ENCODE measurements at regions not wholly inside any gene's neighbourhood (a gene's known extent, or its start where the extent isn't known, plus 50 kb on each side); places are given as distances from the start of the nearest gene placed in this dataset.

DNA sequence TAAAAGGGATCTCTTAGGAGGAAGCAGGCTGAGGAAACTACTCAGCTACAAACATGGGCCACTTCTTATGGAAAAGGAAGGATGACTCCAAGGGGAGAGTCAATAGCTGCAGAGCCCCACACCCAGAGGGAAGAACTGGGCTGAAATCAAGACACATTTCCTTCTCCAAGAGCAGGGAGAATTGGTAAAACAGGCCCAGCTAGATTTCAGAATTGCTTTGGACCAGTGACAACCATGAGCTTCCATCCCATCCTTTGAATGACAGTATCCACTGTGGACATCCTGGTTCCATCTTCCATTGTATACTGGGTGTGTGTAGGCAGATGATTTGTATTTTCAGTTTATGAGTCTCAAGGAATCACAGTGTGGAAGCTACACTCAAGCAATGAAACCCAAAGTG lies 267.5 kb downstream of the IRF8 start:
- no peak for DNase-seq

DNA sequence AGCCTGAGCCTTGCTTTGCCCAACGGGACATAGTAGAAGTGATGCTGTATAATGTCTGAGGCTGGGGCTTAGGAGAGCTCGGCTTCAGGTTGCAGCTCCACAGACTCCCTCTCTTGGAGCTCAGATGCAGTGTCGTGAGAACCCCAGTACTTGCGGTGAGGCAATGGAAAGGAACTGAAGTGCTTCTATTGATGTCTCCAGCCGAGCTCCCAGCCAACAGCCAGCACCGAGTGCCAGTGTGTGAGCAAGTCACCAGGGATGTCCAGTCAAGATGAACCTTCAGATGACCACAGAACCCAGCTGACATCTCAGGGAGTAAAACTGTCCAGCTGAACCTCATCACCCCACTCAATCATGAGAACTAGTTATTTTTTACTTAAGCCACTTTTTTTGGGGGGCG lies 268.1 kb downstream of the IRF8 start:
- no peak for DNase-seq

- DNase-seq = no peak
Observed at GRCh38 chr16:86170720-86171119, 271.8 kb downstream of the IRF8 start.

GRCh38 chr16:86171329-86171728 lies 272.4 kb downstream of the IRF8 start:
- no peak for DNase-seq

- no peak for DNase-seq
Observed at GRCh38 chr16:86175816-86176215, 276.9 kb downstream of the IRF8 start.

DNA sequence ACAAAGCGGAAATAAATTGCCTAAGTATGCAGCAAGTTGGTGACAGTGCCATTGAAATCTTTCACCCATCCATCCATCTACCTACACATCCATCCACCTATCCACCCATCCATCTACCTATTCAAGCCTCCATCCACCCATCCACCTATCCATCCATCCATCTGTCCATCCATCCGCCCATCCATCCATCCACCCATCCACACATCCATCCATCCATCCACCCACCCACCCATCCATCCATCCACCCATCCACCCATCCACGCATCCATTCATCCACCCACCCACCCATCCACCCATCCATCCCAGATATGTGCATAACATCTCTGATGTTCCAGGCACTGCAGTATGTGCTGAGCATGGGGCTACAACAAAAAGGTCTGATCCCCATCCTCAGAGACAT lies 277.5 kb downstream of the IRF8 start:
- no peak for DNase-seq

- no peak for DNase-seq
Observed at GRCh38 chr16:86180244-86180643, 281.3 kb downstream of the IRF8 start.

DNA sequence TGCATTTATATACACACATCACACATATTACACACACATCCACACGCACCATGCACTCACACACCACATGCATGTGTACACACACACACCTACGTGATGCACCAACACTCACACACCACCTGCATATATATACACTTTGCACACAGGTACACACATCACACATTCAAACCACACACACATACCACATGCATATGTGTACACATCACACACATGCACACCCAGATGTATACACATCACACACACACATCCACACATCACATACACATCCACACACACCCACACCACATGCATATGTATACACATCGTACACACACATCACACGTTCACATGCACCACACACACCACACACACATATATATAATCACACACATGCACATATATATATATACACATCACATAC lies 281.8 kb downstream of the IRF8 start:
- DNase-seq = no peak

DNA sequence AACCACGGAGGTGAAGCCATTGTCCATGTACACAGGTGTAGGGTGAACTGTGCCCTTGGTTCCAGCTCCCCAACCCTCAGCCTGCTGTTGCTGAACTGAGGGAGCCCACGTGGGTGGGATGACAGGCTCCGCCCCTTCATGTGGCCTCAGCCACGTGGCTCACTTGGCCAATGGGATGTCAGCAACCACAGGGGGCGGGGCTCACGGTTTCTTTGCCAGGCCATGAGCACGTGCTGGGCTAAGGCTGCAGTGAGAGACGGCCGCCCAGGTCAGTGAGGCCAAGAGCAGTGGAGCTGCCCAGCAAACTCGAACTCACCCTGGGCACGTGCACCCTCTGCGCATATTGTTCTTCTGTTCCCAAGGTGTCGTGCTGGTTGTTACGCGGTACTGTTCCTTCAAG lies 282.6 kb downstream of the IRF8 start:
- no peak for DNase-seq

GRCh38 chr16:86184185-86184584 lies 285.2 kb downstream of the IRF8 start:
- no peak for DNase-seq

DNA sequence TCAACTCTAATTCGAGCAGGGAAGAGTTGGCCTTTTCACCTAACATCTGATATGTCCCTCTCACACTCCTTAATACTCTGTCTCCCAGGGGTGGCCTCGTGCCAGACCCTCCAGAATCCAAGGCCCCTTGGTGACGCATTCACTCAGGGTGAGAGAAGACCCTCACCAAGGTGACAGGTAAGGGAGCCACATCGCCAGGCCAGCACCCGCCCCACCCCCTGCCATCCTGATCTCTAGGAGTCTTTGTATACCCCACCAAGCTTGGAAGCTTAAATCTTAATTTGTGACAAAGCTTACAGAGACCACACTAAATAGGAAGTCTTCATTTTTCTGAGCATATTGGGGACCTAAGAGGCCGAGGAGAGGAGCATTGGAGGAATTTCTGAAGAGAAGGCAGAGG lies 286.1 kb downstream of the IRF8 start:
- no peak for DNase-seq

DNA sequence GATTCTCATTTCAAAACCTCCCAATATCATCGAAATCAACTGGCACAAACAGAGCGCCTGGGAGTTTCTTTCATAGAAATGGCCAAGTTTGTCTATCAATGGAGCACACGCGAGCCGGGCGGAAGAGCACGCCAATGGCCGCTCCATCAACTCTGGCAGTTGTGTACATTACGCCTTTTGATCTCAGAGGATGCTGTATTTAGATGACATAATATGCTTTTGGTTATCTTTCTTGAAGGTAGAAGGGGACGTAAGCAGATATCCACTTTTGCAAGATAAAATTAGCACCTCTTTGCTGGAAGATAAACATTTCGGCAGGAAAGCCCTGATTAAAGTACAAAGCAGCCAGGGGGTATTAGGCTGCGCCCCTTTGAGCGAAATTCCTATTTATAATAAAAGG lies 287.4 kb downstream of the IRF8 start:
- no peak for DNase-seq

DNA sequence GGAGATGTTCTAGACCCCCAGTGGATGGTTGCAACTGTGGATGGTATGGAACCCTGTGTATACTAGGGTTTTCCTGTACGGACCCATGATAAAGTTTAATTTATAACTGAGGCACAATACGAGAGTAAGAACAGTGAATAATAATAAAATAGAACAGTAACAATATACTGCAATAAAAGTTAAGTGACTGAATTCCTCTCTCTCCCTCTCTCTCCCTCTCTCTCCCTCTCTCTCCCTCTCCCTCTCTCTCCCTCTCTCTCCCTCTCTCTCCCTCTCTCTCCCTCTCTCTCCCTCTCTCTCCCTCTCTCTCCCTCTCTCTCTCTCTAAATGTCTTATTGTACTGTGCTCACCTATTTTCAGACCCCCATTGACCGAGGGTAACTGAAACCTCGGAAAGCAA lies 291.0 kb downstream of the IRF8 start:
- no peak for DNase-seq

- no peak for DNase-seq
Observed at GRCh38 chr16:86191663-86192062, 292.7 kb downstream of the IRF8 start.

DNA sequence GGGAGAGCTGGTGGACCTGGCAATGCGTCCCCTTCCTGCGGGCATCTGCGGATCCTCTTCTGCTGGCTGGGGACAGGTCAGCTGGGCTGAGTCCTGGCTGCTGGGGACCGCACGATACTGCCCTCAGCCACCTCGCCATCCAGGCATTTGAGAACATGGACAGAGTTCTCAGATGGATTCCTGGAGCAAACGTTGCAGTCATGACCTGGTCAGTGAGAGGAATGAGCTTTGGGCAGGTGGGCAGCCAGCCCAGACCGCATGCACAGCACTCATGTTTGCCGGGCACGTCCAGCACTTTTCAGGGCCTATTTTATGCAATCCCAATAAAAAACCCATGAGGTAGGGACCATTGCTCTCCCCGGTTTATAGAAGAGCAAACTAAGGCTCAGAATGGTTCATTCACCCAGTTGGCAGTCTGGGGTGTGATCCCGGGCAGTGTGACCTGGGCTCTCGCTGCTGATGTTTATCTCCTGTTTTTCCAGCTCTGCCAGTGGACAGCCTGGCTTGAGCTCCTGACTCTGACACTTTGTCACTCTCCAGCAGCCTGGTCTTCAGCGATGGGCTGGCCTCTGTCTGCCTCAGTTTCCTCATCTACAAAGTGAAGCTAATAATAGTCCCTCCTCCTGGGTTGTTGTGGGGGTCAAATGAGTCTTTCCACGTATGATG lies 294.7 kb downstream of the IRF8 start:
- no peak for DNase-seq

DNA sequence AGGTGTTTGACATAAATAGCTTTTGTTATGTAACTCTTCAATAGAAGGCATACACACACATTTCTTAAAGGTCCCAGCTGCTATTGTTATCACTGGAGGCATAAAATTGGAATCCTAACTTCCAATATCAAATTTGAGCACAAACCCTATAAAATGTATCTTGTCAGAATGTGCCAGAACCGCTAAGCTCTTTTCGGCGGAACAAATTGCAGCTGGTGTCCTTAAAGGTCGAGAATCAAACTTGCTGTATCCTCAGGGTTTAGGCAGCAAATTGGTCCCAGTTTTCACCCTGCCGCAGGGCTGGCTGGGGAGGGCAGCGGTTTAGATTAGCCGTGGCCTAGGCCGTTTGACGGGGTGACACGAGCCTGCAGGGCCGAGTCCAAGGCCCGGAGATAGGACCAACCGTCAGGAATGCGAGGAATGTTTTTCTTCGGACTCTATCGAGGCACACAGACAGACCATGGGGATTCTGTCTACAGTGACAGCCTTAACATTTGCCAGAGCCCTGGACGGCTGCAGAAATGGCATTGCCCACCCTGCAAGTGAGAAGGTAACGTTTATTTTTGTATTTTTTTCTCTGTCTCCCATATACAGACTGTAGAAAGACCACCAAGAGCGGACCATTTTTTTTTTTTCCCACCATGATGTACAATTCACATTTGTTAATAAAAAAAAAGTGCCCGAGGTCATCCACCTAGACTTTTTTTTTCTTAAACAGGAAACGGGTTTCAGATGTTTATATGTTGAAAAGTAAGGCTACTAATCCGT lies 297.1 kb downstream of the IRF8 start:
- no peak for DNase-seq

DNA sequence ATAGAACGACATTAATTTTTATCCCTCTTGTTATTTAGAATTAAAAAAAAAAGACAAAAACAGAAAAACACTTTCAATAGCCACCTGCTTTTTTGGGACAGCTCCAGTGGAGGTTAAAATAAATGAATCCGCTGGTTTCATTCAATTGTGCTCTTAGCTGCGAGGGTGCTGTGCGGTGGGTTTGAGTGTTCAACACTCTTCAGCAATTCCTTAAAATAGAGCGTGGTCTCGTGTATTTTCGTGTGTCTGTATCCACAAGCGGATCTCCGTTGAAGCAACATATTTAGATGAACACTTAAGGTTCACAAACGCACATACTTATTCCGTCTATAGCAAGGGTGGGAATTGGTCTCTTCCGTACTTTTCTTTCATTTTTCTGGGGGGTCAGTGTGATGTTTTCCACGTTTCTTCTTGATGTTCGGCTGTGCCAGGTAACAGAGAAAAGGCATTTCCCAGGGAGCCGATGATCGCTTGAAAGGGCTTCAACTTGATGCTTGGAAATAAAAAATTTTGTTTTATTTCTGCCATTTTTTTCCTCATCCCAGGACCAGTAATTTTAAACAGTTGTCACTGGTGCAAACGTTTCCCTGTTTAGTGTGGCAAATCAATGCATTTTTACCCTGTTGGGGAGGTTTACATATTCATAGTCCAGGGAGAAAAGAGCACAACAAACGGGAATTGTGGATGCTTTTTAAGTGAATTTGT lies 297.9 kb downstream of the IRF8 start:
- no peak for DNase-seq

DNA sequence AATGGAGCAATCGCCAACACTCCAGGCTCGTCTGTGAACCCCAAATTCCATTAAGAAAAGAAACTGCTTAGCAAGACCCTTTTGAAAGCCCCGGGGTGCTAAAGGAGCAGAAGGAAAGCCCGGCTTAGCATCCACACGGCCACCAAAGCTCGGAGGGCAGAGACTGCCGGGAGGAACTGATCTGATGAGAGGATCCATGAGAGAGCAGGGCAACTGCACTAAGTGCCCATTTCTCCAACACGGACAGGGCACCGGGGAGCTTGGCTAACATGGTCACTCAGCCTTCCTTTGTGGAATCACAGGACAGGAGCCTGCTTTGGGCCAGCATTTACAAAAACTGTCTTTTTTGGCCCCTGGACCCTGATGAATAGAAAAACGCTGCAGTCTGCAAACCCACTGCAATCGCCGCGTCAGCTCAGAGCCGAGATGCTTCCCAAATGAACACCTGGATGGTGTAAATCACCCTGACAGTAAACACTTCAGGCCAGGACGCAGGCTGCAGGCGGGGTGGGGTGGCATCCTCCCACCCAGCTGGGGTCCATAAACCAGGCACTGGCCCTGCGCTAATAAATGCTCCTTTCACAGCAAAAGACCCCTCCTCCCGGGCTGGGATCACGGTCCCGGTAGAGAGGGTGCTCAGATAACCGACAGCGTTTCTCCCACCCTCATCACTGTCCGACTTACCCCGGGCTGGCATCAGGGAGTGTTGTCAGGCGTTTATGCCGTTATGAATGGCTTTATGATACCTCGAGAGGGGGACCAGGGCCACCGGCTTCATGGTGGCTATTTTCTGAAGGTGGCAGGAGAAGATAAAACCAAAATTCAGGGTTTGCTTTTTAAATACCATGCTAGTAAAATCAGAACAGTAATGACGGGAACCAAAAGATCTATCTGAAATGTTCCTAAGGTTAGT lies 299.5 kb downstream of the IRF8 start:
- no peak for DNase-seq

DNA sequence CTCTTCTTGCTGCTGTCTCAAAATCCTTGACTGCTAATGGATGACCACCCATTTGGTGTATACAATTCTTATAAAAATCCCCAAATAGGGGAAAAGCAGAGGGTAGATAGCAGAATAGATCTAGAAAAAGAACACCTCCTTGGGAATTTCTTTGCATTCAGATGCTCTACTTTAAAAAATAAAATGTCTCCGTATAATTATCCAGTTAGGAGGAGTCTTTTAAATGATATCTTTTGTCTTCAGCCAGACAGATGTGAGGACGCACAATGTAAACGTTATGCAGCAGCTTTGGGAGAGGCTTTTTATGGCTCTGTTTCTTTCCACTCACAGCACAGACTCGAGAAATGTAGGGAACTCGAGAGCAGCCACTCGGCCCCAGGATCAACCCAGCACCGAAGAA lies 300.2 kb downstream of the IRF8 start:
- DNase-seq = no peak

DNA sequence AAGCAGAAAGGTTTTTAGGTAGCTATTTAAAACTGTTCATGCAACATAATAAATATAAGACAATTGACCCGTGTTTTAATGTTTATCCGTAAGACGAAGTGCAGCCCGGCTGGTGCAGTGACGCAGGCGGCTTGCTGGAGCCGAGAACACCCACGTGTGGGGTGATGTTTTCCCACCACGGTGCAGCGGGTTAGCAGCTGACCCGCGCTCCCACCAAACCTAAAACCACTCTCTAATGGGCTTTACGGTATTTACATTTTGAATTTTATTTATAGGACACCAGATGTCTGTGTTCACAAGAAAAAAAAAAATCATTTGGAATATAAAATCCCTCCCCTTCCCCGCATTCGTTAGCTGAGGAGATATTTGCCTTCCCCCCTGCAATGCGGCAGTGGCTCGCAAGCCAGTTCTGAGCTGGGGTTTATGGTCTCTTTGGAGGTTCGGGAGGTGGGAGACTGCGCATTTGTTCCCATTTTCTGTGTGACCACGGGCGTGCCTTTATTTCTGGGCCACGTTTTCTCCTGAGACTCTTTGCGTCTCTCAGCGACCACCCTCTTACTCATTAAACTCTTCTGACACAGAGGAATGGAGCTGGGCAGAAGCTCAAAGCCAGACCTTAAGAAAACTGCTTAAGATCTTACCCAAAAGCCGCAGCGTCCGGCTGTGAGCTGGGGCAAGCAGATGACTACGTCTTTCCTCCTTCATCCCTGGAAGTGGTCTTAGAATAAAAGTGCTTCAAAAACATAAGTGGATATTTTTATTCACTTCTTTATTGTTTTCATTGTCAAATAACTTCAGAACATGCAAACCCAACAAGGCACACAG lies 301.1 kb downstream of the IRF8 start:
- no peak for DNase-seq

DNA sequence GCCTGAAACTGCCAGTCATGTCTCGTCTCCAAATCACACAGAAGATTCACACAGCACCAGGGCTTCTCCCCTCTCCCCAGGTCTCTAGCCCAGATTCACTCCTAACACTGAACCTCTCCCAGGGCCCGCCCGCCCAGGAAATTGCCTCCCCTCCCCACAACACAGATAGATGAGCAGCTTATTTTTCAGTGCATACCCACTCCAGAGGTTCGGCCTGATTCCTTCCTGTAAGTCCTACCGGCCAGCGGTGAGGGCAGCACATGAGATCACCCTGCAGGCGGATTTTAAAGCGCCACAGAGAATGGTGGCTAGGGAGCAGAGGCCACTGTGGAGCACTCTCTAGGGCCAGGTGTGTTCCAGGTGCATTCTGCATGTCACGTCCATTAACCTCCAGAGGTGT lies 301.8 kb downstream of the IRF8 start:
- no peak for DNase-seq

GRCh38 chr16:86201746-86202145 lies 302.8 kb downstream of the IRF8 start:
- no peak for DNase-seq

All from 8988T (cell line).